Panc1 (cell line): ENCODE measurements at regions not wholly inside any gene's neighbourhood (a gene's known extent, or its start where the extent isn't known, plus 50 kb on each side); places are given as distances from the start of the nearest gene placed in this dataset.

Source experiments
- ATAC-seq: fragments of 200-7000 bp; cut with Tn5 transposase; 2 replicates; pipeline ENCODE4 v1.9.1; 2020; ENCODE audit warnings: mild to moderate bottlenecking, moderate library complexity
- BruUV-seq: library from RNA; stranded (reverse); fragments of 400-500 nt; replicated peaks from 2 replicates; lab custom pipeline; 2021; lab: Mats Ljungman, UMichigan
- CTCF ChIA-PET: fragments of 300-600 bp; sonication (Branson Sonifier 250); formaldehyde crosslinking; loops from one replicate; lab custom pipeline; 2022; ENCODE audit warnings: antibody characterized with exemption; lab: Charles Lee
- POLR2A ChIA-PET: fragments of 300-600 bp; sonication (Branson Sonifier 250); formaldehyde crosslinking; loops from one replicate; lab custom pipeline; 2022; ENCODE audit warnings: antibody characterized with exemption; lab: Charles Lee
- DNase-seq: peaks from one replicate; pipeline ENCODE4 v3.0.0-alpha.2; 2010; ENCODE audit warnings: low read depth, low spot score
- H3K27ac ChIP-seq: 2 replicates; pipeline ENCODE4 v1.5.1; 2011; ENCODE audit warnings: mild to moderate bottlenecking, low read length, inconsistent platforms
- H3K27me3 ChIP-seq: fragments of 200-500 bp; sonication (Bioruptor generic); 2 replicates; pipeline ENCODE4 v1.6.0; 2014; ENCODE audit warnings: low read length, inconsistent platforms; ENCODE audit not compliant: control insufficient read depth, insufficient read depth
- H3K36me3 ChIP-seq: fragments of 200-500 bp; sonication (Bioruptor generic); 2 replicates; pipeline ENCODE4 v1.5.1; 2014; ENCODE audit warnings: inconsistent platforms, mild to moderate bottlenecking, low read length, moderate library complexity; ENCODE audit not compliant: control insufficient read depth, insufficient read depth
- H3K4me1 ChIP-seq: 2 replicates; pipeline ENCODE4 v1.5.1; 2011; ENCODE audit warnings: inconsistent platforms, mild to moderate bottlenecking, low read length, moderate library complexity; ENCODE audit not compliant: control insufficient read depth, insufficient read depth
- H3K4me3 ChIP-seq, 2 experiments: 2 replicates each; pipeline ENCODE4 v1.5.1; 2011 to 2012; ENCODE audit warnings: low read depth in 2 of 2, low read length in 2 of 2, mild to moderate bottlenecking in 2 of 2, inconsistent platforms in 1 of 2, moderate library complexity in 1 of 2
- H3K9me3 ChIP-seq: fragments of 200-500 bp; sonication (Bioruptor generic); 2 replicates; pipeline ENCODE4 v1.5.1; 2014; ENCODE audit warnings: low read depth, mild to moderate bottlenecking, inconsistent platforms, low read length, moderate library complexity; ENCODE audit not compliant: control insufficient read depth, insufficient read depth
- CTCF ChIP-seq: fragments of 450-650 bp; IDR thresholded peaks from 2 replicates; pipeline ENCODE4 v1.5.1; 2017; ENCODE audit warnings: mild to moderate bottlenecking
- POLR2AphosphoS5 ChIP-seq: IDR thresholded peaks from 2 replicates; pipeline ENCODE4 v1.6.1; 2012; ENCODE audit warnings: mild to moderate bottlenecking, low read depth, low read length, moderate library complexity
- REST ChIP-seq, 2 experiments: IDR thresholded peaks; 2 replicates each; pipeline ENCODE4 v1.6.1; 2011 to 2012; ENCODE audit warnings: low read depth in 2 of 2, control low read depth in 1 of 2, low read length in 1 of 2, mild to moderate bottlenecking in 1 of 2, moderate library complexity in 1 of 2; ENCODE audit not compliant: insufficient read depth in 1 of 2
- SIN3A ChIP-seq: IDR thresholded peaks from 2 replicates; pipeline ENCODE4 v1.6.1; 2012; ENCODE audit warnings: low read depth, mild to moderate bottlenecking, low read length, moderate library complexity, borderline replicate concordance; ENCODE audit not compliant: insufficient read depth
- TCF7L2 ChIP-seq: IDR thresholded peaks from 2 replicates; pipeline ENCODE4 v1.6.1; 2011; ENCODE audit warnings: mild to moderate bottlenecking, low read depth, low read length, inconsistent platforms
- in situ Hi-C: cut with HindIII; loops from 2 replicates; pipeline ENCODE4 v1.10.0; 2016; ENCODE audit warnings: low sequenced_read_pairs, low pct_unique_long_range_greater_than_20kb
- intact Hi-C: fragments of 100-400 bp; cut with micrococcal nuclease; formaldehyde crosslinking; loops from one replicate; pipeline ENCODE4 v1.10.0; 2022; ENCODE audit not compliant: unreplicated experiment

- DNase-seq: no peak
- Histone ChIP-seq H3K4me3 (no peak overlapping the region), H3K9me3 (no peaks in the 10 kb centered on the region; the same call in 1 of the 2 replicates), H3K27ac (no peak overlapping the region), H3K4me1 (no peaks in the 10 kb centered on the region), H3K36me3 (no peaks in the 10 kb centered on the region), H3K27me3 (no peaks in the 10 kb centered on the region)
- ATAC-seq: no peak
- intact Hi-C loops: no loop called here
- ChIA-PET POLR2A (no interaction called here), CTCF (no interaction called here)
- in situ Hi-C loops: no loop called here
- TF ChIP-seq CTCF: no peak
- no peak for TF ChIP-seq REST (IDR thresholded peaks at IDR 0.05; ENCODE audit: insufficient read depth in 1 of 2, low read depth in 2 of 2, low read length in 1 of 2)
- TF ChIP-seq POLR2AphosphoS5: no peak
- TF ChIP-seq TCF7L2: no peak
- TF ChIP-seq SIN3A: no peak
- BruUV-seq: no TSS peak
Observed at GRCh38 chr1:218755128-218755527, 410.0 kb downstream of the TGFB2 start.

- TF ChIP-seq TCF7L2: no peak
- TF ChIP-seq CTCF: no peak
- TF ChIP-seq REST (IDR thresholded peaks at IDR 0.05; ENCODE audit: insufficient read depth in 1 of 2, low read depth in 2 of 2, low read length in 1 of 2): no peak
- no peak for TF ChIP-seq SIN3A
- TF ChIP-seq POLR2AphosphoS5: no peak
- H3K27ac ChIP-seq: no peak overlapping the region
- CTCF ChIA-PET: no interaction called here
- BruUV-seq: no TSS peak
- intact Hi-C loops (no loop called here), in situ Hi-C loops (no loop called here)
- DNase-seq (no peak), ATAC-seq (no peak)
- no peaks in the 10 kb centered on the region; the same call in 1 of the 2 replicates for H3K9me3 ChIP-seq
- no peaks in the 10 kb centered on the region for H3K27me3 ChIP-seq
- H3K4me3 ChIP-seq: no peak overlapping the region
- POLR2A ChIA-PET: no interaction called here
- no peaks in the 10 kb centered on the region for H3K36me3 ChIP-seq
- no peaks in the 10 kb centered on the region for H3K4me1 ChIP-seq
Observed at GRCh38 chr1:218759795-218760194, 413.9 kb upstream of the LYPLAL1 start.
